ENCODE measurements at regions not wholly inside any gene's neighbourhood (a gene's known extent, or its start where the extent isn't known, plus 50 kb on each side); places are given as distances from the start of the nearest gene placed in this dataset.

DNA sequence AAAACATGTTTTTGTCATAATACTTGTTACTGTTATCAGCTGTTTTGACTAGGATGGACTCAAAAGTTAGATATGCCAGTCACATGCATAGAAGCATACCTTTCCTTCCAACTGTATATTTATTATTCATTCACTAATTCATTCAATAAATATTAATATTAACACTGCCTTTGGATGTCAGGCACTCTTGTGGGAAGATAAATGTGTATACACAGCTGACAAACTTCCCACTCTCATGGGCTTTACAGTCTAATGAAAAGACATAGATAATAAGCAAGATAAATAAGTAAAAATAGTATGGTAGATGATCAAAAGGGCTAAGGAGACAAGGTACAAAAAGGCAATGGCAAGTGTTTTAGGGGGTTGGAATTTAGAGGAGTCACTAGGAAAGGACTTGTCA is 180.1 kb upstream of the SMIM30 start:
- Histone ChIP-seq H3F3A (replicated peaks; ENCODE audit: insufficient read depth) (no peaks in the 10 kb centered on the region), H3K4me1 (ENCODE audit: control insufficient read depth in 1 of 2, insufficient read depth in 2 of 2, low read depth in 1 of 2, low read length in 1 of 2) (no peaks in the 10 kb centered on the region), H3K36me3 (replicated peaks in 1 of 2; ENCODE audit: control insufficient read depth in 1 of 2, insufficient read depth in 2 of 2, low read length in 1 of 2) (no peaks in the 10 kb centered on the region), H2AFZ (ENCODE audit: low read depth) (no peak overlapping the region), H3K79me2 (ENCODE audit: insufficient read depth) (no peaks in the 10 kb centered on the region), H3K27ac (ENCODE audit: low read depth in 2 of 2, low read length in 1 of 2) (no peak overlapping the region), H3K9me3 (no peaks in the 10 kb centered on the region), H3K4me3 (ENCODE audit: low read depth in 2 of 2, low read length in 1 of 2) (no peak overlapping the region), H4K20me1 (ENCODE audit: insufficient read depth) (no peaks in the 10 kb centered on the region), H3K4me2 (no peak overlapping the region), H3K9ac (no peak overlapping the region), H3K9me2 (0 out of 2 replicates have a peak, but pooled peaks cover 5% of the 10 kb centered on the region), H3K27me3 (ENCODE audit: insufficient read depth) (no peaks in the 10 kb centered on the region)
- ChIA-PET POLR2A (no interaction called here), CTCF (interaction anchor here (2.8 kb wide), 1 partner anchor 9 kb away, joined by 11 read pairs; no protein-coding TSS in a partner anchor)
- no peak for DNase-seq
- TF ChIP-seq TCF12 (IDR thresholded peaks at IDR 0.05) (no peak), RFX5 (IDR thresholded peaks at IDR 0.05; ENCODE audit: low read length) (no peak), NRF1 (IDR thresholded peaks at IDR 0.05; ENCODE audit: low read depth, low read length) (no peak), MEF2A (IDR thresholded peaks at IDR 0.05; ENCODE audit: borderline replicate concordance, low read depth) (no peak), GABPA (IDR thresholded peaks at IDR 0.05; ENCODE audit: low read depth) (no peak), FOSL2 (IDR thresholded peaks at IDR 0.05; ENCODE audit: borderline replicate concordance, low read depth) (no peak), CHD2 (IDR thresholded peaks at IDR 0.05; ENCODE audit: low read length, partially characterized antibody) (no peak), SMC3 (IDR thresholded peaks at IDR 0.05; ENCODE audit: low read depth, low read length) (no peak), NFIC (IDR thresholded peaks at IDR 0.05; ENCODE audit: borderline replicate concordance) (no peak), TAF1 (IDR thresholded peaks at IDR 0.05; ENCODE audit: borderline replicate concordance, low read depth, low read length) (no peak), MXI1 (IDR thresholded peaks at IDR 0.05; ENCODE audit: low read depth, low read length) (no peak), YY1 (IDR thresholded peaks at IDR 0.05; ENCODE audit: low read depth) (no peak)
- TF ChIP-seq, protein P1, sequence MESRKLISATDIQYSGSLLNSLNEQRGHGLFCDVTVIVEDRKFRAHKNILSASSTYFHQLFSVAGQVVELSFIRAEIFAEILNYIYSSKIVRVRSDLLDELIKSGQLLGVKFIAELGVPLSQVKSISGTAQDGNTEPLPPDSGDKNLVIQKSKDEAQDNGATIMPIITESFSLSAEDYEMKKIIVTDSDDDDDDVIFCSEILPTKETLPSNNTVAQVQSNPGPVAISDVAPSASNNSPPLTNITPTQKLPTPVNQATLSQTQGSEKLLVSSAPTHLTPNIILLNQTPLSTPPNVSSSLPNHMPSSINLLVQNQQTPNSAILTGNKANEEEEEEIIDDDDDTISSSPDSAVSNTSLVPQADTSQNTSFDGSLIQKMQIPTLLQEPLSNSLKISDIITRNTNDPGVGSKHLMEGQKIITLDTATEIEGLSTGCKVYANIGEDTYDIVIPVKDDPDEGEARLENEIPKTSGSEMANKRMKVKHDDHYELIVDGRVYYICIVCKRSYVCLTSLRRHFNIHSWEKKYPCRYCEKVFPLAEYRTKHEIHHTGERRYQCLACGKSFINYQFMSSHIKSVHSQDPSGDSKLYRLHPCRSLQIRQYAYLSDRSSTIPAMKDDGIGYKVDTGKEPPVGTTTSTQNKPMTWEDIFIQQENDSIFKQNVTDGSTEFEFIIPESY (IDR thresholded peaks at IDR 0.05; ENCODE audit: borderline replicate concordance, low read depth): no peak
- TF ChIP-seq, protein P2, sequence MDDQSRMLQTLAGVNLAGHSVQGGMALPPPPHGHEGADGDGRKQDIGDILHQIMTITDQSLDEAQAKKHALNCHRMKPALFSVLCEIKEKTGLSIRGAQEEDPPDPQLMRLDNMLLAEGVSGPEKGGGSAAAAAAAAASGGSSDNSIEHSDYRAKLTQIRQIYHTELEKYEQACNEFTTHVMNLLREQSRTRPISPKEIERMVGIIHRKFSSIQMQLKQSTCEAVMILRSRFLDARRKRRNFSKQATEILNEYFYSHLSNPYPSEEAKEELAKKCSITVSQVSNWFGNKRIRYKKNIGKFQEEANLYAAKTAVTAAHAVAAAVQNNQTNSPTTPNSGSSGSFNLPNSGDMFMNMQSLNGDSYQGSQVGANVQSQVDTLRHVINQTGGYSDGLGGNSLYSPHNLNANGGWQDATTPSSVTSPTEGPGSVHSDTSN (IDR thresholded peaks at IDR 0.05): no peak
- TF ChIP-seq, protein P3, sequence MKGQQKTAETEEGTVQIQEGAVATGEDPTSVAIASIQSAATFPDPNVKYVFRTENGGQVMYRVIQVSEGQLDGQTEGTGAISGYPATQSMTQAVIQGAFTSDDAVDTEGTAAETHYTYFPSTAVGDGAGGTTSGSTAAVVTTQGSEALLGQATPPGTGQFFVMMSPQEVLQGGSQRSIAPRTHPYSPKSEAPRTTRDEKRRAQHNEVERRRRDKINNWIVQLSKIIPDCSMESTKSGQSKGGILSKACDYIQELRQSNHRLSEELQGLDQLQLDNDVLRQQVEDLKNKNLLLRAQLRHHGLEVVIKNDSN (IDR thresholded peaks at IDR 0.05; ENCODE audit: borderline replicate concordance, low read depth): no peak

- no peaks in the 10 kb centered on the region for H4K20me1 ChIP-seq (ENCODE audit: insufficient read depth)
- WGBS (ENCODE audit: low lambda C conversion rate): 37% methylated on average over 2 of the region's 3 CpGs
- no peak for DNase-seq
- H3K27ac ChIP-seq (ENCODE audit: low read depth in 2 of 2, low read length in 1 of 2): no peak overlapping the region
- H3K9me3 ChIP-seq: no peaks in the 10 kb centered on the region
- no peak overlapping the region for H2AFZ ChIP-seq (ENCODE audit: low read depth)
- no peaks in the 10 kb centered on the region for H3K79me2 ChIP-seq (ENCODE audit: insufficient read depth)
- no peaks in the 10 kb centered on the region for H3F3A ChIP-seq (replicated peaks; ENCODE audit: insufficient read depth)
- 0 out of 2 replicates have a peak, but pooled peaks cover 5% of the 10 kb centered on the region for H3K9me2 ChIP-seq
- H3K4me1 ChIP-seq (ENCODE audit: control insufficient read depth in 1 of 2, insufficient read depth in 2 of 2, low read depth in 1 of 2, low read length in 1 of 2): no peaks in the 10 kb centered on the region
- H3K27me3 ChIP-seq (ENCODE audit: insufficient read depth): no peaks in the 10 kb centered on the region
- ChIA-PET CTCF (interaction anchor here (1.0 kb wide), 1 partner anchor 135 kb away, joined by 3 read pairs; no protein-coding TSS in a partner anchor), POLR2A (no interaction called here)
- no peak overlapping the region for H3K4me3 ChIP-seq (ENCODE audit: low read depth in 2 of 2, low read length in 1 of 2)
- H3K9ac ChIP-seq: no peak overlapping the region
- TF ChIP-seq TAF1 (IDR thresholded peaks at IDR 0.05; ENCODE audit: borderline replicate concordance, low read depth, low read length): no peak
- no peak for TF ChIP-seq TEAD4 (IDR thresholded peaks at IDR 0.05; ENCODE audit: borderline replicate concordance, insufficient read depth)
- TF ChIP-seq MEF2A (IDR thresholded peaks at IDR 0.05; ENCODE audit: borderline replicate concordance, low read depth): no peak
- no peak for TF ChIP-seq TCF12 (IDR thresholded peaks at IDR 0.05)
- no peak for TF ChIP-seq SIN3A (IDR thresholded peaks at IDR 0.05; ENCODE audit: borderline replicate concordance, low read depth, low read length)
- TF ChIP-seq MXI1 (IDR thresholded peaks at IDR 0.05; ENCODE audit: low read depth, low read length): no peak
- no peak for TF ChIP-seq RXRA (IDR thresholded peaks at IDR 0.05; ENCODE audit: borderline replicate concordance, low read depth)
- TF ChIP-seq, protein P4, sequence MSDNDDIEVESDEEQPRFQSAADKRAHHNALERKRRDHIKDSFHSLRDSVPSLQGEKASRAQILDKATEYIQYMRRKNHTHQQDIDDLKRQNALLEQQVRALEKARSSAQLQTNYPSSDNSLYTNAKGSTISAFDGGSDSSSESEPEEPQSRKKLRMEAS (IDR thresholded peaks at IDR 0.05; ENCODE audit: low read depth): no peak
- TF ChIP-seq NRF1 (IDR thresholded peaks at IDR 0.05; ENCODE audit: low read depth, low read length): no peak
- TF ChIP-seq, protein P5, sequence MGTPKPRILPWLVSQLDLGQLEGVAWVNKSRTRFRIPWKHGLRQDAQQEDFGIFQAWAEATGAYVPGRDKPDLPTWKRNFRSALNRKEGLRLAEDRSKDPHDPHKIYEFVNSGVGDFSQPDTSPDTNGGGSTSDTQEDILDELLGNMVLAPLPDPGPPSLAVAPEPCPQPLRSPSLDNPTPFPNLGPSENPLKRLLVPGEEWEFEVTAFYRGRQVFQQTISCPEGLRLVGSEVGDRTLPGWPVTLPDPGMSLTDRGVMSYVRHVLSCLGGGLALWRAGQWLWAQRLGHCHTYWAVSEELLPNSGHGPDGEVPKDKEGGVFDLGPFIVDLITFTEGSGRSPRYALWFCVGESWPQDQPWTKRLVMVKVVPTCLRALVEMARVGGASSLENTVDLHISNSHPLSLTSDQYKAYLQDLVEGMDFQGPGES (IDR thresholded peaks at IDR 0.05; ENCODE audit: low read depth, low read length): no peak
- TF ChIP-seq JUND (IDR thresholded peaks at IDR 0.05): no peak
- no peak for TF ChIP-seq ELF1 (IDR thresholded peaks at IDR 0.05)
- H3K4me2 ChIP-seq: no peak overlapping the region
- no peaks in the 10 kb centered on the region for H3K36me3 ChIP-seq (replicated peaks in 1 of 2; ENCODE audit: control insufficient read depth in 1 of 2, insufficient read depth in 2 of 2, low read length in 1 of 2)
Observed at GRCh38 chr7:113294750-113295149, 176.4 kb upstream of the SMIM30 start.
